ELF-1 (cell line): ENCODE measurements at regions not wholly inside any gene's neighbourhood (a gene's known extent, or its start where the extent isn't known, plus 50 kb on each side); places are given as distances from the start of the nearest gene placed in this dataset.

Experiments used
- DNase-seq: peaks from one replicate; pipeline ENCODE4 v3.0.0-alpha.2; 2016; ENCODE audit warnings: low read depth, low spot score

GRCh38 chr7:156104501-156105336, 292.5 kb upstream of the SHH start:
- DNase-seq, result no peak

DNA sequence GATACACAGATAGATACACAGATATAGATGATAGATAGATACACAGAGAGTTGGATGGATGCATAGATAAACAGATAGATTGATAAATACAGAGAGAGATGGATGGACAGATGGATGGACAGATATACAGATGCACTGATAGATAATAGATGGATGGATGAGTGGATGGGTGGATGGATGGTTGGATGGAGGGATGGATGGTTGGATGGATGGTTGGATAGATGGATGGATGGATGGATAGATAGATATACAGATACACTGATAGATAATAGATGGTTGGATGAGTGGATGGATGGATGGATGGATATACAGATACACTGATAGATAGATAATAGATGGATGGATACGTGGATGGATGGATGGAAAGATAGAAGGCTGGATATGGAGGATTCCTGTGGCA, 290.0 kb upstream of the SHH start:
- DNase-seq, result no peak

DNA sequence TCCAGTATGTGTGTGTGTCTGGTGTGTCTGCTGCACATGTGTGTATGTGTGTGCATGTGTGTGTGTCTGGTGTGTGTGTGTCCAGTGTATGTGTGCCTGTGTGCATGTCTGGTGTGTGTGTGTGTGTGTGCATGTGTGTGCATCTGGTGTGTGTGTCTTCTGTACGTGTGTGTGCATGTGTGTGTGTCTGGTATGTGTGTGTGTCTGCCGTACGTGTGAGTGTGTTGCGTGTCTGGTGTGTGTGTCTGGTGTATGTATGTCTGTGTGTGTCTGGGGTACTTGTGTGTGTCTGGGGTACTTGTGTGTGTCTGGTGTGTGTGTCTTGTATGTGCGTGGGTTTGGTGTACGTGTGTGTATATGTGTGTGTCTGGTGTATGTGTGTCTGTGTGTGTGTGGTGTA, 289.1 kb upstream of the SHH start:
- DNase-seq, result no peak

DNA sequence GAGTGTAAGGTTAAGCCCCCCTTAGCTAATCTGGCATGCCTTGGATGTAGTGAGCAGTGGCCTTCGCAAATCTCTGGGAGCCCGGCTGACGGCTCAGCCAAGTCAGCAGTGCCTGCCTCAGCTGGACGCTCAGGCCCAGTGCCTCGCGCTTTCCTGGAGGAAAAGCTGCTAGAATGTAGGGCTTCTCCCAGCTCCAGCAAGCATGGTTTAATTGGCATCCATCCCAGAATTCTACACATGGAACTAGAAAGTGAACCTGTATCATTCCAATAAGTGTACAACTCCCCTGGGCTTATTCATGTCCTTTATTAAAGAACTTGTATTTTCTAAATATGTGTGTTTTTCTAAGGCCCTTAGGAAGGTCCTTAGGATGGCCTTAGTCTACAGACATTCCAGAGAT, 287.8 kb upstream of the SHH start:
- no peak for DNase-seq

- DNase-seq, result no peak
Measured at GRCh38 chr7:156099085-156099484, 286.8 kb upstream of the SHH start.

DNA sequence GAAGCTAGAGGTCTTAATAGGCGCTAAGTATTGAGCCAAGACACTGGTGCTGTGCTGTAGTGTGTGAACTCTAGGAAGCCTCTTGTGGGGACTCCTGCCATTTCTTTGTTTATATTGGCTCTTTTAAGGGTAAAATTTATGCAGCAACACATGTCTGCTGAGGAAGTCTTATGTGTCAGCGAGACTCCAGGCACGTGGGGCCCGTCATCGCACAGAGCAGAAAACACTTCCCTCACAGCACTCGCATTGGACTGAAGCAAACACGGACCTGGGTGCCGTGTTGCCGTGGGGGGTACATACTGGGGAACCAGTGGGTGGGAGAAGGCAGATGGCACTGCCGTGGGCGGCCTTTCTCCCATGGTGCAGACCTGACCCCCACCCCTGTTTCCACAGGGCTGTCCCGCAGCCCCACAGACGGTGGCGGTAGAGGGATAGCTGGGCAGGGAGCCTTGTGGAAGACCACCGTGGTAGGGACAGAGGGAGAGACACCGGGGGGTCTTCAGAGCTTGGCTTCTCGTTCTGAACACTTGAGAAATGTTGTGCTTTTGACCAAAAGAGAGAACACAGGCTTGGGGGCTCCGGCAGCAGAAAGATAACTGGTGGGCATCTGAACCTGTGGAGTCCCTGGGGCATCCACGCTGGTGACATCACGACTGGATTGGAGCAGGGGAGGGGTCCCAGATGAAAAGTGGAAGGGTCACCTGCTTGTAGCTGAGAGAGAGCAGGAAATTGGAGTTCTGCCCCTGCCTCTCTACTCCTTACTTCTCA, 284.7 kb upstream of the SHH start:
- no peak for DNase-seq

DNA sequence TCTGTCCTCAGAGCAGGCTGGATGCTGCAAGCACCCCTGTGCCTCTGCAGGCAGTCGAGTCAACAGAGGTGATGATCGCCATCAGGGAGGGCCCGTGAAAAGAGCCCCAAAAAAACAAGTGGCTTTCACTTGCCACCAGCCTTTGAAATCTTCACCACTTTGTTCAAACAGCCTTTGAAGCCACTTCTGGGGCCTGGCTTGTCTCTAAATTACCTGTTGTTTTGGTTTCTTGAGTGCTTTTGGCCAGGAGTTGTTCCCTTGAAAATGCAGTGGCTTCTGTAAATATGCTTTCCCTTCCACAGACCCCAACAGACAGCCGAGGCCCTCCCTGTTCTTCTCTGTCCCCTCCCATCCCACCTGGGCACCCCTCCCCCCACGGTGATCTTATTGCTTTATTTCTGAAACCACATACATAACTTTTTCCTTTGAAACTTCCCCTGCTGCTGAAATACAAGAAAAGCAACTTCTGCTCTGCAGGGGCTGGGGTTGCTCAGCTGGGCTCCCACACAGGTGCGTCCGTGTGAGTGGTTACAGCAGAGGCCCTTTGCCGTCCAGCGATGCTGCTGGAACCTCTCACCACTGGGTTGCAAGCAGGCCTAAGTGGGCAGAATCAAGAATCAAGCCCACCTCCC, 283.8 kb upstream of the SHH start:
- DNase-seq, result no peak

- DNase-seq, result no peak
Measured at GRCh38 chr7:156094350-156095146, 282.3 kb upstream of the SHH start.

DNA sequence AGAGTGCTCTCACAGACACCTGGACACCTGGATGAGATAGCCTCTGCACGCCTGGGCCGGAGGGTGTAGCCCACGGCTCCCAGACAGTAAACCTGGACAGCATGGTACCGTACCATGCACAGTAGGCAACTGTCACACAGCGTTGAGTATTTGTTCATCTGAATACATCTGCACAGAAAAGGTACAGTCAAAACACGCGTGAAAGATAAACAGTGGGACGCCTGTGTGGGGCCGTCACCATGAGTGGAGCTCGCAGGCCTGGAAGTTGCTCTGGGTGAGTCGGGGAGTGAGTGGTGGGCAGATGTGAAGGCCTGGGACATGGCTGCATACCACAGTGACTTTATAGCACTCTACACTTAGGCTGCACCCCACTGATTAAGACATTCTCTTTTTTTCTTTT, 280.0 kb upstream of the SHH start:
- DNase-seq, result no peak

DNA sequence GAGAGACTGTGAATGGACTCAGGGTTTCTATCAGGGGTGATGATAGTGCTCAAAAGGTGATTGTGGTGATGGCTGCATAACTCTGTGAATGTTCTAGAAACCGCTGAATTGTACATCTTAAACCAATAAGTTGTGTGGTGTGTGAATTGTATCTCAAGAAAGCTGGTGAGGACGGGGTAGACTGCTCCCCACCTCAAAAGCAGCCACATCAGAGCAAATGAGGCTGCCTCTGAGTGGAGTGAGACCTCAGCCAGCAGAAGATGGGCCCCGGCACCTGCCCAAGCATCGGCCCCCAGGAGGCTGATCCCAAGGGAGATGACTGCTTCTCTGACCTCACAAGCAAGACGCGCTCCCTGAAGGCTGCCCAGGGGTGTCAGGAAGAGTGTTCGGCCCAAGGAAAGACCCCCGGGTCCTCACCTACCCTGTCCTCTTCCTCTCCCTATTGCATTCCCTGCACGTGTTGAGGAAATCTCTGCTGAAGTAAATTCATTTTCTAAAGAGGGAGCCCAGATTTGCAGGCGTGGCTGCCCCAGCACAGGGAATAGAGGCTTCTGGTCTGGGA, 279.3 kb upstream of the SHH start:
- DNase-seq, result no peak

- DNase-seq, result no peak
Measured at GRCh38 chr7:156090988-156091387, 278.7 kb upstream of the SHH start.

DNA sequence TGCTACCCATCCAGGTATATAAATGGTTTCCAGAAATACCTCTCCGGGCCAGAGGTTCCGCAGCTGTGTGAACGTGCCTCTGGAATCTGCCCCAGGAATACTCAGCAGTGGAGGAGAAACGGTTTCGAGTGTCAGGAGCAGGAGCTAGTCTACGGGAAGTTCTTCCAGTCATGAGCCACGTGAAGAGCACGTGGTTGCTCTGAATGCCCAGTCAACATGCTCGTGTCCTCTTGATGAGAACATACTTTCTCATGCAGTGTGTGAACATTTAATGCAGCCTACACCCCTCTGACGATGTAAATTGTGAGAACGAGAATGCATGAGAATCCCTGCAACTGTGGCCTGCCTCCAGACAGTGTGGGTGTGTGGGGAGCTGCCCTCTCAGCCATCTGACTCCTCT, 277.0 kb upstream of the SHH start:
- DNase-seq, result no peak

GRCh38 chr7:156088115-156088514, 275.9 kb upstream of the SHH start:
- no peak for DNase-seq

DNA sequence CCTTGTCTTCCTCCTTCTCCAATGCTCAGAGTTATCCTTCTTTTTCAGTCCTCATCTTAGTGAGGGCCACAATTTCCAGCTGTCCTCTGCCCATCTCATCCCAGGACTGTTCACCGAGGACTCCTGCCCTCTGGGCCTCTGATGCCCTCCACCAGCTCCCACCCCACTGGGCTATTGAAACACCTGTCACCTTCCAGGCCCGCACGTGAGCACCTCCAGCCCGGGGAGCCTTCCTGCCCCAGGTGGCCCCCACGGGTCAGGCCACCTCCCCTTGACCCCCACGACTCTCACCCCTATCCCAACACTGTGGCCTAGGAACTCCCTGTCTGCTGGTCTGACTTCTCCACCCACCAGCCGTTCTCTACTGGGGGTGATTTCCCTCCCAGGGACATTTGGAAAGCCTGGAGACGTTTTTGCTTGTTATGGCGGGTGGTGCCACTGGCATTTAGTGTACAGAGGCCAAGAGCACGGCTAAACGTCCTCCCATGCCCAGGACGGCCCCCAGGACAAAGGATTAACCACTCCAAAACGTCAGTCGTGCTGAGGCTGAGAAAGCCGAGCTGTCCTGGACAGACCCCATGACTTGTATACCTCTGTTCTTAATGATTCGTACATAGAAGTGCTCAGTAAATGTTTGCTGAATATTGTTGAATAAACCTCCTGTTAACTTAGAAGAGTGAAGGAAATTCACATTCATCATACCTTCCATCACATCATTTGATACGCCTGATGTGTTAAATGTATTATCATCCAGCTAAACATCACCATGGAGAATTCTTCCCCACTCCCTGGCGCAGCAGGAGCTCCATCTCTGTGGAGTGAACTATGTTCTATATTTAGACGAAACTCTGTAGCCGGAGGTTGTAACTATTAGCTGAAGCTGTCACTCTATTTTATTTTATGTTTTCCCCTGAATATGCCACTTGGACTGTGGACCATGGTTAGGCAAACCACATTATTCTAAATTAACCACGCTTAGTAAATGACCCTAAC, 270.1 kb upstream of the SHH start:
- DNase-seq, result no peak

DNA sequence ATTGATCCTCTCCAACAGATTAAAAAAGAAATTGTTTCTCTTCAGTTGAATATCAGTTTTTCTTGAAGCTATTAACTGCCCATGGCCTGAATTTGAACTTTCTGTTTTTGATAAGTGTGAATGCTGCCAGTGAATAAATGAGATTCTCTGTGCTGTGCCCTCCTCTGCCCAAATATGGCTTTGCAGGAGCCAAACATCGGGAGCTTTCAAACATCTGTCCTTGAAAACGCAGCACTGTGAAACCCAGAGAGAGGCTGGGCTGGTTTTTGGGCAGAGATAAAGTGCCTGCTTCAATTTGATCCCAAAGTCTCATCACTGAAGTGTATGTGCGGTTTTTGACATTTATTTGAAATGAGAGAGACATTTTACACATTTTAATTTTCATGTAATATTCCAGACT, 268.3 kb upstream of the SHH start:
- no peak for DNase-seq

GRCh38 chr7:156080046-156080445, 267.8 kb upstream of the SHH start:
- no peak for DNase-seq

DNA sequence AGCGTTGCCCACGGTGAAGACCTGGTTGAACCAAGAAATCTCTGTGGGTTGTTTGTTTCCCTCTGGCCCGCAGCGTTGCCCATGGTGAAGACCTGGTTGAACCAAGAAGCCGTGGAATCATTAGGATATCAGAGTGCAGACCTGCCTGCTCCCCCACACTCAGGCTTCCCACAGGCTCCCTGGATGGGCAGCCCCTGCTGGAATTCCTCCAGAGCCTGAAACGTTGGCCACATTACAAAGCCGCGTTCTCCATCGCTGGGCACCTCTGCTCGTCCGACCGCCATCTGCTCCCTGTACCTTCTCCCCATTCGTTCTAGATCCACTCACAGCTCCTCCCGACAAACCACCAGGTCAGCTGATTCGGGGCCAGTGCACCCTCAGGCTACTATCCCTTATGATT, 266.9 kb upstream of the SHH start:
- DNase-seq, result no peak

GRCh38 chr7:156074982-156075615, 262.8 kb upstream of the SHH start:
- DNase-seq, result no peak

DNA sequence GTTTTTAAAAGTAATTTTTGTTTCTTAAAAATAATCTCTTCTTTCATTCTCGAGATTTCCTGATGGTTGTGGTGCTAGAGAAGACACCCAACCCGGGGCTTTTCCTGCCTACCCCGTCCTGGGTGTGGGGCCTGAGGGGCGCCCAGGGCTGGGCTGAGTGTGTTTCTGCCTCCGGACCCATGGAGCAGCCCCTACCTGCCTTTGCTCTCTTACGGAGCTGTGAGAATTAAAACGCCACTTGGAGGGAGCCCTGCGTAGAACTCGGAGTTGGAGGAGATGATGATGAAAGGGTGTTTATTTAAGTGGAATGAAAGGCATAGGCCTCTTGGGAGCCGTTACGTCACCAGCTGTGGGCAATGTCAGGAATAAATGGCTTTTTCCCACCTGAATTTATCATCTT, 261.8 kb upstream of the SHH start:
- DNase-seq, result no peak
